ENCODE measurements at regions not wholly inside any gene's neighbourhood (a gene's known extent, or its start where the extent isn't known, plus 50 kb on each side); places are given as distances from the start of the nearest gene placed in this dataset.
A peak's percentile ranks its signal among the peaks of the same experiment; 100 is the strongest.

DNA sequence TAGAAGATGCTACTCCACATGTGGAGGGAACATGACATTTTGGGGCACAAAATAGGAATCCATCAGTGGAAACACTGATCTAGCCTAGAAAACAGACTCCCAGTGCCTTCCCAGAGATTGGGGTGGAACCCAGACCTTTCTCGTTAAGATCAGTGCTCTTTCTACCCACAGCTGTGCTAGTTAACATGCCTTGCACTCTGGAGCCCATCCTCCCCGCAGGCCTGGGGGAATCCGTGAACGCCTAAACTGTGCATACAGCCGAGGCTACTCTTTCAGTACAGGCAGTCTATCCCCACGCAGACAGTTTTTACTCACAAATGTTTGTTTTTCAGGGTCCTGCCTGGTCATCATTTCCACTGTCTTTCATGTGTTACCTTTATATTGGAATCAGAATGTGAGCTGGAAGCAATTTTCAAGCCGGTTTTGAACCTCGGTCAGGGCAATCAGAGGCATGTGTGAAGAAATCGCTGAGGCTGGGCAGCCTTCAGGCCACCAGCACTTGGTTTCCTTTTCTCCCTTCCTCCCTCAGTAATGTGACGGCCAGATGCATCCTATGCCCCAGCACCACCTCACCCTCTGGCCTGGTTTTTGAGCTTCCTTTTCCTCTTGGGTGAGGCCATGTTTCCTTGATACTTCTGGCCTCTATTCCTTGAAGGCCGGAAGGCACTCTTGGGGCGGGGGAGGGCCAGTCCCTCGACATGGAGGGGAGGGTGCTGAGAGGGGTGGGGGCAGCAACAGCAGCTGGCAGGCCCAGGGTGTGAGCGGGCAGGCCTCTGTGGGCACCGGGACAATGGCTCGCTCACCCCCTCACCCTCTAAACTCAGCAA, 123.6 kb upstream of the GALNT15 start:
- H3K4me3 ChIP-seq: no peak overlapping the region
- DNase-seq (ENCODE audit: low read depth in 1 of 2, low spot score in 1 of 2) (no peak), ATAC-seq (no peak), FAIRE-seq (no peak)
- no peaks in the 10 kb centered on the region for H3K9me3 ChIP-seq
- TF ChIP-seq BCL3 (IDR thresholded peaks at IDR 0.05): no peak
- TF ChIP-seq BHLHE40 (IDR thresholded peaks at IDR 0.05; ENCODE audit: low read depth, low read length): no peak
- no peak for TF ChIP-seq SMC3 (IDR thresholded peaks at IDR 0.05)
- no peak for TF ChIP-seq NR3C1 (IDR thresholded peaks at IDR 0.05)
- TF ChIP-seq MAFK (IDR thresholded peaks at IDR 0.05; ENCODE audit: partially characterized antibody): no peak
- no peak for TF ChIP-seq EHMT2 (IDR thresholded peaks at IDR 0.05; ENCODE audit: low read depth)
- no peak for TF ChIP-seq HOXA7 (CRISPR knock-in tag; IDR thresholded peaks at IDR 0.05)
- no peak for TF ChIP-seq EHF (CRISPR knock-in tag; IDR thresholded peaks at IDR 0.05)
- TF ChIP-seq, protein P1, sequence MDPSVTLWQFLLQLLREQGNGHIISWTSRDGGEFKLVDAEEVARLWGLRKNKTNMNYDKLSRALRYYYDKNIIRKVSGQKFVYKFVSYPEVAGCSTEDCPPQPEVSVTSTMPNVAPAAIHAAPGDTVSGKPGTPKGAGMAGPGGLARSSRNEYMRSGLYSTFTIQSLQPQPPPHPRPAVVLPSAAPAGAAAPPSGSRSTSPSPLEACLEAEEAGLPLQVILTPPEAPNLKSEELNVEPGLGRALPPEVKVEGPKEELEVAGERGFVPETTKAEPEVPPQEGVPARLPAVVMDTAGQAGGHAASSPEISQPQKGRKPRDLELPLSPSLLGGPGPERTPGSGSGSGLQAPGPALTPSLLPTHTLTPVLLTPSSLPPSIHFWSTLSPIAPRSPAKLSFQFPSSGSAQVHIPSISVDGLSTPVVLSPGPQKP (IDR thresholded peaks at IDR 0.05; ENCODE audit: low read depth, low read length): no peak
- TF ChIP-seq JUN (IDR thresholded peaks at IDR 0.05): no peak
- no peak for TF ChIP-seq MAZ (IDR thresholded peaks at IDR 0.05; ENCODE audit: borderline replicate concordance, low read depth, low read length)
- TF ChIP-seq TFCP2L1 (CRISPR knock-in tag; IDR thresholded peaks at IDR 0.05): no peak
- TF ChIP-seq TP53 (CRISPR knock-in tag; IDR thresholded peaks at IDR 0.05): no peak
- TF ChIP-seq ZSCAN20 (CRISPR knock-in tag; IDR thresholded peaks at IDR 0.05): no peak
- TF ChIP-seq RNF2 (IDR thresholded peaks at IDR 0.05; ENCODE audit: borderline replicate concordance, low read depth): no peak
- TF ChIP-seq NPAS2 (CRISPR knock-in tag; IDR thresholded peaks at IDR 0.05; ENCODE audit: borderline replicate concordance): no peak
- TF ChIP-seq FOSB (CRISPR knock-in tag; IDR thresholded peaks at IDR 0.05): no peak
- no peak for TF ChIP-seq FOXS1 (CRISPR knock-in tag; IDR thresholded peaks at IDR 0.05)
- TF ChIP-seq FOSL2 (IDR thresholded peaks at IDR 0.05): no peak
- TF ChIP-seq FOSL2 (CRISPR knock-in tag; IDR thresholded peaks at IDR 0.05): no peak
- peaks cover 16% of the 10 kb centered on the region; the same call in 2 of the 3 replicates for H3K4me1 ChIP-seq
- 94% methylated on average over 15 of the region's 16 CpGs for WGBS (ENCODE audit: missing lambda C conversion rate)
- H3K4me2 ChIP-seq: no peak overlapping the region
- ChIA-PET CTCF (interaction anchor here (1.2 to 10.3 kb wide), 12 partner anchors 9 to 202 kb away, joined by 3 to 373 read pairs (median 10); partner anchors contain the start of gene GALNT15), POLR2A (no interaction called here)
- peak overlapping the region; percentile 41 to 62 for H3K27ac ChIP-seq

- H3K4me1 ChIP-seq: peaks cover 20% of the 10 kb centered on the region; the same call in 2 of the 3 replicates
- DNase-seq (ENCODE audit: low read depth in 1 of 2, low spot score in 1 of 2): no peak
- H3K27ac ChIP-seq: peak overlapping the region; percentile 41 to 62; a peak in 5 of 6 replicates
- ChIA-PET POLR2A (interaction anchor here (0.6 kb wide), 1 partner anchor 60 kb away, joined by 3 read pairs; no protein-coding TSS in a partner anchor), CTCF (interaction anchor here (0.6 to 10.3 kb wide), 9 partner anchors 8 to 935 kb away, joined by 3 to 373 read pairs (median 5); partner anchors contain the start of gene GALNT15)
- no peaks in the 10 kb centered on the region for H3K9me3 ChIP-seq
- 96% methylated on average over 4 of the region's 4 CpGs for whole genome bisulfite sequencing (ENCODE audit: missing lambda C conversion rate)
- no peak overlapping the region for H3K4me3 ChIP-seq
- ATAC-seq: no peak
- FAIRE-seq: no peak
- no peak overlapping the region for H3K4me2 ChIP-seq
- TF ChIP-seq ZNF302 (CRISPR knock-in tag; IDR thresholded peaks at IDR 0.05): no peak
- no peak for TF ChIP-seq MAZ (IDR thresholded peaks at IDR 0.05; ENCODE audit: borderline replicate concordance, low read depth, low read length)
- TF ChIP-seq, protein P2, sequence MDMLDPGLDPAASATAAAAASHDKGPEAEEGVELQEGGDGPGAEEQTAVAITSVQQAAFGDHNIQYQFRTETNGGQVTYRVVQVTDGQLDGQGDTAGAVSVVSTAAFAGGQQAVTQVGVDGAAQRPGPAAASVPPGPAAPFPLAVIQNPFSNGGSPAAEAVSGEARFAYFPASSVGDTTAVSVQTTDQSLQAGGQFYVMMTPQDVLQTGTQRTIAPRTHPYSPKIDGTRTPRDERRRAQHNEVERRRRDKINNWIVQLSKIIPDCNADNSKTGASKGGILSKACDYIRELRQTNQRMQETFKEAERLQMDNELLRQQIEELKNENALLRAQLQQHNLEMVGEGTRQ (IDR thresholded peaks at IDR 0.05): no peak
- TF ChIP-seq FOSB (CRISPR knock-in tag; IDR thresholded peaks at IDR 0.05): no peak
- TF ChIP-seq ATOH8 (CRISPR knock-in tag; IDR thresholded peaks at IDR 0.05; ENCODE audit: low read depth): no peak
- TF ChIP-seq HMGXB4 (CRISPR knock-in tag; IDR thresholded peaks at IDR 0.05; ENCODE audit: borderline replicate concordance): no peak
- no peak for TF ChIP-seq FOXS1 (CRISPR knock-in tag; IDR thresholded peaks at IDR 0.05)
- TF ChIP-seq RFX5 (IDR thresholded peaks at IDR 0.05): no peak
- TF ChIP-seq, protein P1 (IDR thresholded peaks at IDR 0.05; ENCODE audit: low read depth, low read length): no peak
- TF ChIP-seq FOSL2 (IDR thresholded peaks at IDR 0.05): no peak
- TF ChIP-seq FOSL2 (CRISPR knock-in tag; IDR thresholded peaks at IDR 0.05): no peak
- TF ChIP-seq RCOR1 (IDR thresholded peaks at IDR 0.05; ENCODE audit: low read depth, low read length): no peak
- TF ChIP-seq EHMT2 (IDR thresholded peaks at IDR 0.05; ENCODE audit: low read depth): no peak
- TF ChIP-seq POLR2AphosphoS2 (conservative IDR thresholded peaks at IDR 0.05; ENCODE audit: low read length): no peak
- no peak for TF ChIP-seq CHD4 (IDR thresholded peaks at IDR 0.05; ENCODE audit: borderline replicate concordance)
- TF ChIP-seq, protein P3, sequence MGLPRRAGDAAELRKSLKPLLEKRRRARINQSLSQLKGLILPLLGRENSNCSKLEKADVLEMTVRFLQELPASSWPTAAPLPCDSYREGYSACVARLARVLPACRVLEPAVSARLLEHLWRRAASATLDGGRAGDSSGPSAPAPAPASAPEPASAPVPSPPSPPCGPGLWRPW (IDR thresholded peaks at IDR 0.05): no peak
Observed at GRCh38 chr3:16051691-16052090, 122.8 kb upstream of the GALNT15 start.
